Pancreas (tissue), 10 donors: ENCODE measurements at regions not wholly inside any gene's neighbourhood (a gene's known extent, or its start where the extent isn't known, plus 50 kb on each side); places are given as distances from the start of the nearest gene placed in this dataset.
"Not testable (repeated sequence)": the region's sequence is repeated elsewhere in the genome, so short reads cannot be mapped to it uniquely, and the experiment has no call there.

Experiments used
- ATAC-seq, 4 donors: fragments of 200-7000 bp; cut with Tn5 transposase; one replicate each; pipeline versions ENCODE4 v1.8.0 to v1.9.1; 2020; ENCODE audit warnings: mild to moderate bottlenecking in 4 of 4, moderate library complexity in 4 of 4
- DNase-seq, 6 donors: peaks; one replicate each; pipeline ENCODE4 v3.0.0-alpha.2; 2020
- FAIRE-seq: peaks from 2 replicates; lab custom pipeline; 2012; peaks lifted over from hg19 to GRCh38; lab: Jason Lieb, UNC
- H3K27ac ChIP-seq, 4 donors: fragments of 200-600 bp; sonication (generic); 1 replicate in 3 of 4; 2 replicates in 1 of 4; pipeline versions ENCODE4 v1.5.0 to v1.8.0; 2020
- H3K27me3 ChIP-seq, 4 donors: fragments of 200-600 bp; one replicate each; pipeline ENCODE4 v1.8.0; 2021
- H3K36me3 ChIP-seq, 3 donors: fragments of 200-600 bp; sonication (generic) in 1 of 3; one replicate each; pipeline versions ENCODE4 v1.5.0 to v1.8.0; 2020 to 2021
- H3K4me1 ChIP-seq, 3 donors: fragments of 200-600 bp; one replicate each; pipeline ENCODE4 v1.8.0; 2021
- H3K4me3 ChIP-seq, 4 donors: fragments of 200-600 bp; sonication (generic) in 2 of 4; one replicate each; pipeline versions ENCODE4 v1.5.0 to v1.8.0; 2020 to 2021
- H3K9me3 ChIP-seq, 4 donors: fragments of 200-600 bp; one replicate each; pipeline ENCODE4 v1.8.0; 2021
- CTCF ChIP-seq, 4 donors: fragments of 200-600 bp; sonication (generic) in 3 of 4; IDR thresholded peaks; one replicate each; pipeline versions ENCODE4 v1.5.0 to v1.8.0; 2021; ENCODE audit warnings: antibody characterized with exemption in 4 of 4
- WGBS, 2 donors: extraction: QIAGEN DNeasy Blood & Tissue Kit; methylation state at CpG; one replicate each; pipeline ENCODE4 v1.1.7; 2013; 5-methylcytosine and 5-hydroxymethylcytosine counted together
- intact Hi-C, 3 donors: fragments of 100-400 bp; cut with DNase I; formaldehyde crosslinking; loops; one replicate each; pipeline versions ENCODE4 v1.11.1 to v1.14.2; 2022
- donor health status: healthy with polysubstance abuse.
- donor health status: DM: no; HTN: no; CAD: no; lungs with moderate emphysema.
- donor health status: DM: no; HTN: no; CAD: no.
- donor health status: control.
- donor health status: control.
- donor health status: Bipolar disorder and iron deficiency.
- donor health status: DM: yes; HTN: yes; CAD: no.
- donor health status: DM: no; HTN: no; CAD: no.
- donor health status: DM: no; HTN: no; CAD: no.
- donor health status: DM: yes; HTN: yes; CAD: no.

GRCh38 chr5:110977915-110978314 is 93.6 kb upstream of the TSLP start:
- Histone ChIP-seq H3K4me3 (no peak overlapping the region), H3K27me3 (no peaks in the 10 kb centered on the region), H3K9me3 (peaks cover 0 to 3% (median 0%) of the 10 kb centered on the region in 4 donors), H3K27ac (no peak overlapping the region), H3K4me1 (no peaks in the 10 kb centered on the region), H3K36me3 (no peaks in the 10 kb centered on the region)
- DNase-seq (no peak), FAIRE-seq (no peak), ATAC-seq (no peak)
- 68 to 92% methylated on average over 1 of the region's 1 CpG for WGBS, 2 donors
- intact Hi-C loops = no loop called here
- TF ChIP-seq CTCF (IDR thresholded peaks at IDR 0.05) = no peak

GRCh38 chr5:110985882-110986281 is 85.6 kb upstream of the TSLP start:
- DNase-seq, FAIRE-seq, H3K4me1 ChIP-seq, intact Hi-C loops, ATAC-seq, H3K9me3 ChIP-seq, H3K4me3 ChIP-seq, H3K27me3 ChIP-seq, H3K27ac ChIP-seq, H3K36me3 ChIP-seq: not testable (repeated sequence)
- WGBS, 2 donors = 58 to 63% methylated on average over 19 of the region's 19 CpGs

- H3K27me3 ChIP-seq, H3K27ac ChIP-seq, ATAC-seq, intact Hi-C loops, FAIRE-seq, H3K9me3 ChIP-seq, H3K36me3 ChIP-seq, H3K4me1 ChIP-seq, DNase-seq, H3K4me3 ChIP-seq: not testable (repeated sequence)
- 65 to 73% methylated on average over 3 of the region's 3 CpGs for WGBS, 2 donors
Observed at GRCh38 chr5:110987573-110987972, 83.9 kb upstream of the TSLP start.

GRCh38 chr5:110996742-110997141 is 74.8 kb upstream of the TSLP start:
- ATAC-seq (no peak), FAIRE-seq (no peak), DNase-seq (no peak)
- Histone ChIP-seq H3K4me3 (no peak overlapping the region), H3K27ac (no peak overlapping the region), H3K4me1 (no peaks in the 10 kb centered on the region), H3K36me3 (no peaks in the 10 kb centered on the region), H3K9me3 (no peaks in the 10 kb centered on the region), H3K27me3 (peaks cover 0 to 3% (median 0%) of the 10 kb centered on the region in 4 donors)
- TF ChIP-seq CTCF (IDR thresholded peaks at IDR 0.05) = no peak
- intact Hi-C loops = no loop called here
- 35 to 41% methylated on average over 2 of the region's 2 CpGs for WGBS, 2 donors

GRCh38 chr5:111002036-111002435 is 69.5 kb upstream of the TSLP start:
- TF ChIP-seq CTCF (IDR thresholded peaks at IDR 0.05) = no peak
- no peak for DNase-seq
- 66 to 74% methylated on average over 3 of the region's 3 CpGs for WGBS, 2 donors
- no peaks in the 10 kb centered on the region for H3K9me3 ChIP-seq
- H3K4me3 ChIP-seq = no peak overlapping the region
- no peak overlapping the region for H3K27ac ChIP-seq
- FAIRE-seq = no peak
- ATAC-seq = no peak
- intact Hi-C loops = no loop called here
- H3K36me3 ChIP-seq = no peaks in the 10 kb centered on the region
- H3K4me1 ChIP-seq = no peaks in the 10 kb centered on the region
- peaks cover 0 to 3% (median 0%) of the 10 kb centered on the region in 4 donors for H3K27me3 ChIP-seq

GRCh38 chr5:111003623-111004022 is 67.9 kb upstream of the TSLP start:
- H3K27ac ChIP-seq = no peak overlapping the region
- no peak for TF ChIP-seq CTCF (IDR thresholded peaks at IDR 0.05)
- no peaks in the 10 kb centered on the region for H3K4me1 ChIP-seq
- intact Hi-C loops = no loop called here
- 70 to 79% methylated on average over 1 of the region's 1 CpG for WGBS, 2 donors
- ATAC-seq (no peak), DNase-seq (no peak), FAIRE-seq (no peak)
- no peaks in the 10 kb centered on the region for H3K27me3 ChIP-seq
- no peaks in the 10 kb centered on the region for H3K9me3 ChIP-seq
- no peaks in the 10 kb centered on the region for H3K36me3 ChIP-seq
- H3K4me3 ChIP-seq = no peak overlapping the region
